K562 (cell line): ENCODE measurements at regions not wholly inside any gene's neighbourhood (a gene's known extent, or its start where the extent isn't known, plus 50 kb on each side); places are given as distances from the start of the nearest gene placed in this dataset.

Experiments used
- ATAC-seq: fragments of 200-7000 bp; cut with Tn5 transposase; 3 replicates; pipeline ENCODE4 v1.9.1; 2020; ENCODE audit warnings: moderate library complexity
- BruUV-seq: library from RNA; stranded (reverse); fragments of 400-500 nt; replicated peaks from 2 replicates; lab custom pipeline; 2021; lab: Mats Ljungman, UMichigan
- CTCF ChIA-PET: fragments of 300-600 bp; formaldehyde crosslinking; extraction: SDS; loops from one replicate; lab custom pipeline; 2021; ENCODE audit warnings: low intra/inter-chr PET ratio; lab: Yijun Ruan, JAX
- POLR2A ChIA-PET: fragments of 300-600, 350-650 bp; sonication (Branson Sonifier 250); formaldehyde crosslinking; extraction: SDS; loops from one replicate; lab custom pipeline; 2021; ENCODE audit warnings: antibody characterized with exemption, inconsistent platforms; lab: Yijun Ruan, JAX
- DNase-seq, 4 experiments: peaks; one replicate each; pipeline versions ENCODE4 v3.0.0 to v3.0.0-alpha.2; 2011 to 2018; ENCODE audit warnings: low spot score in 3 of 4, mixed read lengths in 3 of 4; ENCODE audit errors: extremely low read depth in 1 of 4
- FAIRE-seq: peaks from 2 replicates; lab custom pipeline; 2011; peaks lifted over from hg19 to GRCh38; lab: Jason Lieb, UNC
- H2AFZ ChIP-seq: 2 replicates; pipeline ENCODE4 v1.6.0; 2011; ENCODE audit warnings: low read depth, low read length, control low read depth, inconsistent platforms
- H3K27ac ChIP-seq: fragments of 200-600 bp; 3 replicates; pipeline ENCODE4 v1.8.0; 2011; ENCODE audit warnings: low read depth, mild to moderate bottlenecking, control low read depth, inconsistent platforms, low read length, moderate library complexity, mixed read lengths; ENCODE audit errors: extremely low read depth
- H3K27me3 ChIP-seq, 2 experiments: fragments of 300-600 bp in 1 of 2; 2 replicates in 1 of 2; 3 replicates in 1 of 2; pipeline versions ENCODE4 v1.6.0 to v1.8.0; 2011; ENCODE audit warnings: inconsistent platforms in 2 of 2, low read length in 2 of 2, mild to moderate bottlenecking in 1 of 2, mixed read lengths in 1 of 2, moderate library complexity in 1 of 2; ENCODE audit not compliant: control insufficient read depth in 2 of 2, insufficient read depth in 2 of 2
- H3K36me3 ChIP-seq: fragments of 300-600 bp; 3 replicates; pipeline ENCODE4 v1.8.0; 2011; ENCODE audit warnings: mild to moderate bottlenecking, low read length, inconsistent platforms; ENCODE audit not compliant: control insufficient read depth, insufficient read depth
- H3K4me1 ChIP-seq, 2 experiments: fragments of 200-600 bp in 1 of 2; replicated peaks in 1 of 2; 2 replicates in 1 of 2; 3 replicates in 1 of 2; pipeline versions ENCODE4 v1.5.1 to v1.8.0; 2011; ENCODE audit warnings: inconsistent platforms in 2 of 2, low read length in 2 of 2, mild to moderate bottlenecking in 1 of 2, mixed read lengths in 1 of 2, moderate library complexity in 1 of 2; ENCODE audit not compliant: control insufficient read depth in 2 of 2, insufficient read depth in 2 of 2
- H3K4me2 ChIP-seq: 2 replicates; pipeline ENCODE4 v1.6.1; 2011; ENCODE audit warnings: low read length, control low read depth, inconsistent platforms, mixed read lengths; ENCODE audit not compliant: insufficient read depth
- H3K4me3 ChIP-seq: fragments of 200-600 bp; sonication (generic), shearing (Covaris generic); 2 replicates; pipeline ENCODE4 v1.5.1; 2016; ENCODE audit warnings: control low read depth, inconsistent platforms
- H3K79me2 ChIP-seq: fragments of 200-600 bp; 3 replicates; pipeline ENCODE4 v1.8.0; 2011; ENCODE audit warnings: low read length, inconsistent platforms; ENCODE audit not compliant: control insufficient read depth, insufficient read depth
- H3K9ac ChIP-seq, 2 experiments: 2 replicates each; pipeline versions ENCODE4 v1.6.0 to v1.6.1; 2011; ENCODE audit warnings: low read depth in 2 of 2, low read length in 2 of 2, control low read depth in 1 of 2, inconsistent platforms in 1 of 2, mild to moderate bottlenecking in 1 of 2, mixed read lengths in 1 of 2; ENCODE audit not compliant: insufficient read depth in 1 of 2
- H3K9me1 ChIP-seq: one replicate; pipeline ENCODE4 v1.6.0; 2011; ENCODE audit warnings: inconsistent platforms, mild to moderate bottlenecking, low read length, moderate library complexity; ENCODE audit not compliant: control insufficient read depth, insufficient read depth
- H3K9me3 ChIP-seq: replicated peaks from 2 replicates; pipeline ENCODE4 v1.5.1; 2011; ENCODE audit warnings: low read depth, low read length, inconsistent platforms; ENCODE audit not compliant: control insufficient read depth, insufficient read depth
- H4K20me1 ChIP-seq: replicated peaks from 2 replicates; pipeline ENCODE4 v1.6.1; 2011; ENCODE audit warnings: low read length, inconsistent platforms, mixed read lengths; ENCODE audit not compliant: control insufficient read depth, insufficient read depth
- BACH1 ChIP-seq: fragments of 200-800 bp; sonication (Bioruptor generic); IDR thresholded peaks from 2 replicates; pipeline ENCODE4 v1.6.1; 2016; ENCODE audit warnings: missing genetic modification characterization, missing compliant biosample characterization
- CCAR2 ChIP-seq: fragments of 200-400 bp; formaldehyde crosslinking; IDR thresholded peaks from 2 replicates; pipeline ENCODE4 v1.6.1; 2017; ENCODE audit warnings: mild to moderate bottlenecking, low read depth, low read length
- GTF2B ChIP-seq: IDR thresholded peaks from 2 replicates; pipeline ENCODE4 v1.6.1; 2011; ENCODE audit not compliant: insufficient read length; ENCODE audit errors: extremely low read depth
- HMGN3 ChIP-seq: IDR thresholded peaks from 2 replicates; pipeline ENCODE4 v1.6.1; 2011; ENCODE audit warnings: borderline replicate concordance, low read depth, mild to moderate bottlenecking, mixed read lengths, low read length; ENCODE audit not compliant: insufficient read length; ENCODE audit errors: extremely low read depth
- NUFIP1 ChIP-seq: fragments of 450-650 bp; IDR thresholded peaks from 2 replicates; pipeline ENCODE4 v1.6.1; 2018; ENCODE audit not compliant: partially characterized antibody
- PHB2 ChIP-seq: fragments of 450-650 bp; IDR thresholded peaks from 2 replicates; pipeline ENCODE4 v1.6.1; 2017; ENCODE audit warnings: low read depth
- PTBP1 ChIP-seq: fragments of 200-400 bp; formaldehyde crosslinking; IDR thresholded peaks from 2 replicates; pipeline ENCODE4 v1.6.1; 2017; ENCODE audit warnings: low read depth, low read length
- TCF3 ChIP-seq: sonication (generic); formaldehyde crosslinking; IDR thresholded peaks from 2 replicates; pipeline ENCODE4 v1.4.0; 2020; ENCODE audit warnings: mild to moderate bottlenecking, missing genetic modification reagents
- THRB ChIP-seq: fragments of 450-650 bp; formaldehyde crosslinking; conservative IDR thresholded peaks from 2 replicates; pipeline ENCODE4 v1.4.0; 2022; ENCODE audit warnings: mild to moderate bottlenecking, missing genetic modification characterization
- ZNF274 ChIP-seq: IDR thresholded peaks from 2 replicates; pipeline ENCODE4 v1.6.1; 2011; ENCODE audit warnings: low read depth, mild to moderate bottlenecking, low read length, moderate library complexity, borderline replicate concordance
- ZNF280A ChIP-seq: fragments of 450-650 bp; IDR thresholded peaks from 2 replicates; pipeline ENCODE4 v1.6.1; 2018; ENCODE audit warnings: mild to moderate bottlenecking, low read depth; ENCODE audit not compliant: partially characterized antibody
- WGBS: fragments of 100-300 bp; shearing (Covaris generic); methylation state at CpG from one replicate; pipeline ENCODE4 v1.1.6; 2016; ENCODE audit warnings: low coverage, mixed read lengths; ENCODE audit not compliant: insufficient coverage; ENCODE audit errors: missing lambda C conversion rate; 5-methylcytosine and 5-hydroxymethylcytosine counted together
- in situ Hi-C: fragments of 300-500 bp; cut with MboI; formaldehyde crosslinking; loops from 4 replicates; pipeline ENCODE4 v1.15.0; 2018; ENCODE audit warnings: inconsistent platforms, mixed read lengths
- intact Hi-C: fragments of 100-400 bp; cut with micrococcal nuclease; formaldehyde crosslinking; loops from 2 replicates; pipeline ENCODE4 v1.14.2; 2022

GRCh38 chr5:28726815-28727214, 1688.4 kb upstream of the CDH9 start:
- Histone ChIP-seq H3K4me3 (no peak overlapping the region), H4K20me1 (no peaks in the 10 kb centered on the region), H3K9ac (no peak overlapping the region), H3K4me2 (no peak overlapping the region), H3K27ac (no peak overlapping the region), H3K79me2 (no peaks in the 10 kb centered on the region), H2AFZ (no peak overlapping the region), H3K27me3 (no peaks in the 10 kb centered on the region), H3K9me1 (no peaks in the 10 kb centered on the region), H3K9me3 (no peaks in the 10 kb centered on the region), H3K4me1 (no peaks in the 10 kb centered on the region), H3K36me3 (no peaks in the 10 kb centered on the region)
- DNase-seq: no peak
- TF ChIP-seq TCF3 (CRISPR knock-in tag) (peak; percentile 35; the same call in 1 of the 2 replicates), GTF2B (no peak)
- intact Hi-C loops (no loop called here), in situ Hi-C loops (no loop called here)
- POLR2A ChIA-PET: no interaction called here
- ATAC-seq: no peak
- CTCF ChIA-PET: no interaction called here
- no peak for FAIRE-seq
- BruUV-seq: no TSS peak
- 8% methylated on average over 2 of the region's 2 CpGs for WGBS

- no TSS peak for BruUV-seq
- Histone ChIP-seq H3K4me3 (no peak overlapping the region), H3K9me1 (no peaks in the 10 kb centered on the region), H3K79me2 (no peaks in the 10 kb centered on the region), H2AFZ (no peak overlapping the region), H3K4me1 (no peaks in the 10 kb centered on the region), H3K9me3 (no peaks in the 10 kb centered on the region), H3K36me3 (no peaks in the 10 kb centered on the region), H3K27me3 (no peaks in the 10 kb centered on the region), H3K4me2 (no peak overlapping the region), H3K27ac (no peak overlapping the region), H3K9ac (no peak overlapping the region), H4K20me1 (no peaks in the 10 kb centered on the region)
- no peak for ATAC-seq
- ChIA-PET CTCF (no interaction called here), POLR2A (no interaction called here)
- no peak for DNase-seq
- in situ Hi-C loops: no loop called here
- intact Hi-C loops: no loop called here
- FAIRE-seq: no peak
- 2% methylated on average over 3 of the region's 3 CpGs for WGBS
- TF ChIP-seq THRB (CRISPR knock-in tag) (no peak), ZNF274 (no peak), PTBP1 (no peak), BACH1 (no peak), CCAR2 (no peak), NUFIP1 (no peak), HMGN3 (no peak), PHB2 (no peak), ZNF280A (no peak)
These were observed 1686.6 kb upstream of the CDH9 start for GRCh38 chr5:28725001-28725400.
